ENCODE measurements at regions not wholly inside any gene's neighbourhood (a gene's known extent, or its start where the extent isn't known, plus 50 kb on each side); places are given as distances from the start of the nearest gene placed in this dataset.

DNA sequence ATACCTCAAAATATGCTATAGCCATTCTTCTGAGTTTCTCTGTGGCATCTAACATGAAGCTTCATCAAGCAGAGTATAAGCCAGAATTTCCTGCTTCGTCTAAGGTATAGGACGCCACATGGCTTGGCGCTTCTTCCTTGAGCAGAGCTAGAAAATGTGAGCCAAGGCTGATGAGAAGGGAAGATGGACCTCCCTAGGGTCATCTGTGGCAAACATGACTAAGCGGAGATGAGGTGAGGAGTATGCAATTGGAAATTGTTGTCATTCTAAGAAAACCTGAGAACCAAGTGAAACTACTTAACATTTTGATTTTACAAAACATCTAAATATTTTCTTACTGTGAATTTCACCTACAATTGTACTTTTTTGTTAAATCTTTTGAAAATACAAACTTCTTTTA lies 466.5 kb downstream of the PSAT1 start:
- H3K4me3 ChIP-seq (ENCODE audit: low read depth, poor library complexity, severe bottlenecking) = no peak overlapping the region
- DNase-seq (ENCODE audit: low spot score in 2 of 2) = no peak
- 95% methylated on average over 4 of the region's 4 CpGs for WGBS, 2 donors
- no peak for TF ChIP-seq POLR2A (IDR thresholded peaks at IDR 0.05)
- TF ChIP-seq, protein P1, sequence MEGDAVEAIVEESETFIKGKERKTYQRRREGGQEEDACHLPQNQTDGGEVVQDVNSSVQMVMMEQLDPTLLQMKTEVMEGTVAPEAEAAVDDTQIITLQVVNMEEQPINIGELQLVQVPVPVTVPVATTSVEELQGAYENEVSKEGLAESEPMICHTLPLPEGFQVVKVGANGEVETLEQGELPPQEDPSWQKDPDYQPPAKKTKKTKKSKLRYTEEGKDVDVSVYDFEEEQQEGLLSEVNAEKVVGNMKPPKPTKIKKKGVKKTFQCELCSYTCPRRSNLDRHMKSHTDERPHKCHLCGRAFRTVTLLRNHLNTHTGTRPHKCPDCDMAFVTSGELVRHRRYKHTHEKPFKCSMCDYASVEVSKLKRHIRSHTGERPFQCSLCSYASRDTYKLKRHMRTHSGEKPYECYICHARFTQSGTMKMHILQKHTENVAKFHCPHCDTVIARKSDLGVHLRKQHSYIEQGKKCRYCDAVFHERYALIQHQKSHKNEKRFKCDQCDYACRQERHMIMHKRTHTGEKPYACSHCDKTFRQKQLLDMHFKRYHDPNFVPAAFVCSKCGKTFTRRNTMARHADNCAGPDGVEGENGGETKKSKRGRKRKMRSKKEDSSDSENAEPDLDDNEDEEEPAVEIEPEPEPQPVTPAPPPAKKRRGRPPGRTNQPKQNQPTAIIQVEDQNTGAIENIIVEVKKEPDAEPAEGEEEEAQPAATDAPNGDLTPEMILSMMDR (IDR thresholded peaks at IDR 0.05) = no peak
- intact Hi-C loops (cut with DNase I; ENCODE audit: low total_unique reads) = no loop called here

DNA sequence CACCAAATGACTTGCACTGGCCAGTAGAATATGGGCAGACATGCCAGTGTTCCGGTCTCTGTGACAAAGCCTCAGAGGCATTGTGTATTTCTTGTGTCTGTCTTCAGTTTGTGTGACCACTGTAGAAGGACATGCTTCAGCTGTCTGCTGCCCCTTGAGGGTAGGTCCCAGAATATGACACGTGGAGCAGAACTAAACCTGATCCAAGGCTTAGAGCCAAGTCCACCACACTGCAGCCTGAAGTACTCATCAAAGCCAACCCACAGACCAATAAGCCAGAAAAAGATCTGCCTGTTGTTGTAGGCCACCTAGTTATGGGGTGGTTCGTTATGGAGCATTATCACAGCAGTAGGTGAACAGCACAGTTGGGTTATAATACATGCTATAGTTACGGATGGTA lies 468.9 kb downstream of the PSAT1 start:
- intact Hi-C loops (cut with DNase I; ENCODE audit: low total_unique reads) = no loop called here
- DNase-seq (ENCODE audit: low spot score in 2 of 2) = no peak
- no peak overlapping the region for H3K4me3 ChIP-seq (ENCODE audit: low read depth, poor library complexity, severe bottlenecking)
- TF ChIP-seq, protein P1 (IDR thresholded peaks at IDR 0.05) = no peak
- TF ChIP-seq POLR2A (IDR thresholded peaks at IDR 0.05) = no peak
- WGBS, 2 donors = 84 to 89% methylated on average over 4 of the region's 4 CpGs

DNA sequence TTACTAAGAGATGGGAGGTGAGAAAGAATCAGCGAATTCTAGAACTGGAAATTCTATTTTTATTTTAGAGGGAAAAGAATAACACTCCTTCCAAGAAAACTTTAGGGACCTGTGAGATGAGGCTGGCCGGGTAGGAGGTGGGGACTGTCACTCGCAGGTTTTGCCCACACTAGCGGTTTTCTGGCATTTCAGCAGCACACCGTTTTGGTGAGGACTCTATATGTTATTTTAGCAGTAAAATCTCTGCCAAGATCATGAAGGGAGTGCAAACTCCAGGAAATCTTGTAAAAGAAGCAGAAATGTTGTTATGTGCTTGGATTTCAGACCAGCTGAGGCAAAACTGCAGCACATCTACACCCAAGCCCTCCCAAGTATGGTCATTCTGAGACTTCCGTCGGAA lies 470.6 kb downstream of the PSAT1 start:
- H3K4me3 ChIP-seq (ENCODE audit: low read depth, poor library complexity, severe bottlenecking) = no peak overlapping the region
- 72 to 82% methylated on average over 7 of the region's 7 CpGs for WGBS, 2 donors
- DNase-seq (ENCODE audit: low spot score in 2 of 2) = no peak
- intact Hi-C loops (cut with DNase I; ENCODE audit: low total_unique reads) = no loop called here
- TF ChIP-seq, protein P1 (IDR thresholded peaks at IDR 0.05) = no peak
- no peak for TF ChIP-seq POLR2A (IDR thresholded peaks at IDR 0.05)

DNA sequence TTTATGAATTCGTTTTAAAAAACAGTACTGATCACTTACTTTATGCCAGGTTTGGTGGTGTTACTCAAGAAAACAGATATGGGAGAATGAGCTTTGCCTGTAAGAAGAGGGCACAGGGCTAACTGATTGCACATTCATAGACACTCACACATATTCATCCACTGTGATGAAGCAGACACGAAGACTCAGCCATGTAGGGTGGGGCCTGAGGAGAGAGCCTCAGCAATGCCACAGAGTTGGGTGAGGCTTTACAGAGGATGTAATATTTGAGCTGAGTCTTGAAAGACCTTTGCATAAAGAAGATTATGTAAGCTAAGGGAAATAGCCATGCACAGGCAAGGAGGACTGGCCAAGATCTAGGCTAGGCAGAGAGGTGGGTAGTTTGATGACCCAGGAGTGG lies 472.8 kb downstream of the PSAT1 start:
- 49 to 51% methylated on average over 2 of the region's 2 CpGs for WGBS, 2 donors
- intact Hi-C loops (cut with DNase I; ENCODE audit: low total_unique reads) = no loop called here
- no peak for DNase-seq (ENCODE audit: low spot score in 2 of 2)
- H3K4me3 ChIP-seq (ENCODE audit: low read depth, poor library complexity, severe bottlenecking) = no peak overlapping the region
- TF ChIP-seq, protein P1 (IDR thresholded peaks at IDR 0.05) = no peak
- no peak for TF ChIP-seq POLR2A (IDR thresholded peaks at IDR 0.05)

DNA sequence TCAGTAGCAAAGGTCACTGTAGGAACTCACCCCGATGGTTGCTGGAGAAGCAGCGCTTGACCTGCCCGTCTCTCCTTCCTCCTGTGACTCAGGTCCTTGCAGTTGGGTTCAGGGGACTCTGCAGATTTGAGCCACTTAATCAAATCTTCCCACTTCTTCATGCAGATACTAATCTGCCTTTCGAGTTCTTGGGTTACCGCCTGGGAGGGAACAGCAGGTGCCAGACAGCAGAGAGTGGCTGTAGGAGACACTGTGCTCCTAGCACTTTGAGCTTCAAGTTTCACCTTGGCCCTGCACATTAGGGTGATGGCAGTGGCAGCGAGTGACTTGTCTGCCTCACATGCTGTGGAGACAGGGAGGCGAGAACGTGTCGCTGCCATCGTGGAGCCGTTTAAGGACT lies 478.3 kb downstream of the PSAT1 start:
- TF ChIP-seq, protein P1 (IDR thresholded peaks at IDR 0.05) = no peak
- TF ChIP-seq POLR2A (IDR thresholded peaks at IDR 0.05) = no peak
- 77 to 89% methylated on average over 10 to 11 of the region's 11 CpGs for WGBS, 2 donors
- intact Hi-C loops (cut with DNase I; ENCODE audit: low total_unique reads) = no loop called here
- H3K4me3 ChIP-seq (ENCODE audit: low read depth, poor library complexity, severe bottlenecking) = no peak overlapping the region
- no peak for DNase-seq (ENCODE audit: low spot score in 2 of 2)

DNA sequence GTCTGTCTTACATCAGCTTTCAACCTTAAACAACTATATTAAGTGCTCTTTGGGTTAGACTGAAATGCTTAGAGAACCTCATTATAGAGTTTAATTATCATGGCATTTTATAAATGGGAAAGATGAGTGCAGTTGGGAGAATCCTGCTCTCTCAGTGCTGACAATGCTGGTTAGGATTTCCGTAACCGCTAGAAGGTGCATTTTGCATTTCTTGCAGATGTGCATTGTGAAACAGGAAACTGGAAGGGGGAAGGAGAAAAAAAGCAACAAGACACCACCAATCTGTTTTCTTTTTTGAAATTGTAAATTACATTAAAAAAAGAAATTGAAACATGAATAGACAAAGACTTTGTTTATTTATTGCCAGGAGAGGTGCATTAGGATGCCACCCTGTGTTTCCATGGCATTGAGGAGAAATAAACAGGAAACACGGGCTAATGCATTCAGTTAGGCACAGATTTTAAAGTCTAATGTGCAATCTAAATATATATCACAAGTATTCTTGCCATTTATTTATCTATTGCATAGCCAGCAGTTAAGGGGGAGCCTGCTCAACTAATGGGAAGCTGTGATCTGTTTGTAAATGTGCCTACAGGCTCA lies 478.9 kb downstream of the PSAT1 start:
- no peak for DNase-seq (ENCODE audit: low spot score in 2 of 2)
- no peak for TF ChIP-seq POLR2A (IDR thresholded peaks at IDR 0.05)
- TF ChIP-seq, protein P1 (IDR thresholded peaks at IDR 0.05) = no peak
- 57 to 66% methylated on average over 3 of the region's 3 CpGs for WGBS, 2 donors
- intact Hi-C loops (cut with DNase I; ENCODE audit: low total_unique reads) = no loop called here
- H3K4me3 ChIP-seq (ENCODE audit: low read depth, poor library complexity, severe bottlenecking) = no peak overlapping the region
